Muscle layer of colon (tissue), 2 donors: ENCODE measurements at regions not wholly inside any gene's neighbourhood (a gene's known extent, or its start where the extent isn't known, plus 50 kb on each side); places are given as distances from the start of the nearest gene placed in this dataset.

Experiments
- H3K27ac ChIP-seq: one replicate; pipeline ENCODE4 v1.7.0; 2013; ENCODE audit warnings: low read depth, mild to moderate bottlenecking, low read length, moderate library complexity
- H3K27me3 ChIP-seq, 2 donors: one replicate each; pipeline ENCODE4 v1.7.0; 2013; ENCODE audit warnings: low read length in 2 of 2, mild to moderate bottlenecking in 2 of 2; ENCODE audit not compliant: insufficient read depth in 2 of 2, control insufficient read depth in 1 of 2
- H3K36me3 ChIP-seq: one replicate; pipeline ENCODE4 v1.7.0; 2013; ENCODE audit warnings: mild to moderate bottlenecking, low read length; ENCODE audit not compliant: insufficient read depth
- H3K4me1 ChIP-seq: one replicate; pipeline ENCODE4 v1.7.0; 2013; ENCODE audit warnings: mild to moderate bottlenecking, low read length; ENCODE audit not compliant: insufficient read depth
- H3K4me3 ChIP-seq, 2 donors: one replicate each; pipeline ENCODE4 v1.7.0; 2013; ENCODE audit warnings: low read length in 2 of 2, low read depth in 1 of 2, mild to moderate bottlenecking in 1 of 2, moderate library complexity in 1 of 2
- H3K9ac ChIP-seq: one replicate; pipeline ENCODE4 v1.7.0; 2013; ENCODE audit warnings: low read length
- H3K9me3 ChIP-seq: one replicate; pipeline ENCODE4 v1.7.0; 2013; ENCODE audit warnings: mild to moderate bottlenecking, low read length
- donor health status: abdominal sarcoma.
- donor health status: Adenocarcinoma of cecum.

DNA sequence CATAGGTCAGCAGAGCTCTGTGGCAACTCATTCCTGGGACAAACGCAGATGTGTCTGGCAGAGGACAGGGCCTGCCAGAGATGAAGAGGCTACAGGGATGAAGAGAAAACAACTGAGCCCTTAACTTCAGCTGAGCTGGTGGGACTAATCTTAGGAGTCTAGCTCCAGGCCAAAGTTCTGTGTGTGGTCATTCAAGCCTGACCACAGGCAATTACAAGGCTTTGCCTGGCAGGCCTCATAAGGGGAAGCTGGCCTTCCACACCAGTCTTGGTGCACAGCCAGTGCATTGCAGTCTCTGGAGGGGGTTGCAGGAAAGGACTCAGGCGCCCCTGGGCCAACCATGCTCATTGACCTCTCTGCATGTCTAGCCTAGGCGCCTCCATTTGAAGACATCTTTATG, 127.6 kb upstream of the DAAM1 start:
- no peaks in the 10 kb centered on the region for H3K4me1 ChIP-seq
- no peaks in the 10 kb centered on the region for H3K36me3 ChIP-seq
- H3K9ac ChIP-seq: no peak overlapping the region
- no peak overlapping the region for H3K27ac ChIP-seq
- H3K4me3 ChIP-seq: no peak overlapping the region
- no peaks in the 10 kb centered on the region for H3K9me3 ChIP-seq
- H3K27me3 ChIP-seq: no peaks in the 10 kb centered on the region

GRCh38 chr14:59061292-59061691, 127.2 kb upstream of the DAAM1 start:
- Histone ChIP-seq H3K27ac (no peak overlapping the region), H3K9ac (no peak overlapping the region), H3K4me3 (no peak overlapping the region), H3K4me1 (no peaks in the 10 kb centered on the region), H3K27me3 (no peaks in the 10 kb centered on the region), H3K36me3 (no peaks in the 10 kb centered on the region), H3K9me3 (no peaks in the 10 kb centered on the region)

DNA sequence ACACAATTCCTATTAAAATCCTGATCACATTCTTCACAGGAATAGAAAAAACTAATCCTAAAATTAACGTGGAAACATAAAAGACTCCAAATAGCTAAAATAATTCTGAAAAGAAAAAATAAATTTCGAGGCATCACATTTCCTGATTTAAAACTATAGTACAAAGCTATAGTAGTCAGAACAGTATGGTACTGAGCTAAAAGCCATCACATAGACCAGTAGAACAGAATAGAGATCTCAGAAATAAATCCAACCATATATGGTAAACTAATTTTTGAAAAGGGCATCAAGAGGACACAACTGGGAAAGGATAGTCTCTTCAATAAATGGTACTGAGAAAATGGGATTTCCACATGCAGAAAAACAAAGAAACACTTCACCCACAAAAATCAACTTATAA, 125.2 kb upstream of the DAAM1 start:
- Histone ChIP-seq H3K27me3 (no peaks in the 10 kb centered on the region), H3K36me3 (no peaks in the 10 kb centered on the region), H3K9ac (no peak overlapping the region), H3K27ac (no peak overlapping the region), H3K9me3 (no peaks in the 10 kb centered on the region), H3K4me3 (no peak overlapping the region), H3K4me1 (no peaks in the 10 kb centered on the region)

GRCh38 chr14:59067127-59067894, 121.2 kb upstream of the DAAM1 start:
- Histone ChIP-seq H3K27me3 (no peaks in the 10 kb centered on the region), H3K4me1 (no peaks in the 10 kb centered on the region), H3K27ac (no peak overlapping the region), H3K4me3 (no peak overlapping the region), H3K36me3 (no peaks in the 10 kb centered on the region), H3K9me3 (no peaks in the 10 kb centered on the region), H3K9ac (no peak overlapping the region)

- Histone ChIP-seq H3K27ac (no peak overlapping the region), H3K9me3 (no peaks in the 10 kb centered on the region), H3K36me3 (no peaks in the 10 kb centered on the region), H3K4me3 (no peak overlapping the region), H3K9ac (no peak overlapping the region), H3K4me1 (no peaks in the 10 kb centered on the region), H3K27me3 (no peaks in the 10 kb centered on the region)
These were observed 119.2 kb upstream of the DAAM1 start for GRCh38 chr14:59069163-59069854.

GRCh38 chr14:59075506-59075905, 113.0 kb upstream of the DAAM1 start:
- H3K4me1 ChIP-seq: no peaks in the 10 kb centered on the region
- H3K9ac ChIP-seq: no peak overlapping the region

DNA sequence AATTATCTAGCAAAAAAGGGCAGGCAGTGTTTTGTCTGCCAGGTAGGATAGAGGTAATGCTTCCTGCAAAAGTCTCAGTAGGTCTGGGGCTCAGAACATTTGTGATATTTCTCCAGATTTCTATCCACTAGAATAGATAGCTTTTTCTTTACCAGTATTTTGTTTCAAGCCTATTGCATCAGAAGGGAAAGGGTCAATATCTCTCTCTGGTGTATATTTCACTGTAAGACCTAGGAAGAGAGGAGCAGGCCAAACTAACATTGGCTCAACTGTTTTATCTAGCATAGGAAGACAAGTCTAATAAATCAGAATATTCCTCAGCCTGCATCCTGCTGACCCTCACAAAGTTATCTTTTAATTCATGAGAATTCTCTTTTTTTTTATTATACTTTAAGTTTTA, 106.7 kb upstream of the DAAM1 start:
- Histone ChIP-seq H3K27me3 (no peaks in the 10 kb centered on the region), H3K4me1 (no peaks in the 10 kb centered on the region), H3K27ac (no peak overlapping the region), H3K9ac (no peak overlapping the region), H3K36me3 (no peaks in the 10 kb centered on the region), H3K9me3 (no peaks in the 10 kb centered on the region), H3K4me3 (no peak overlapping the region)

More at GRCh38 chr14:59075506-59075905, 113.0 kb upstream of the DAAM1 start:
- H3K9me3 ChIP-seq: no peaks in the 10 kb centered on the region
- no peak overlapping the region for H3K4me3 ChIP-seq
- no peak overlapping the region for H3K27ac ChIP-seq
- no peaks in the 10 kb centered on the region for H3K36me3 ChIP-seq
- H3K27me3 ChIP-seq: no peaks in the 10 kb centered on the region

GRCh38 chr14:59085207-59085739, 103.2 kb upstream of the DAAM1 start:
- Histone ChIP-seq H3K9ac (no peak overlapping the region), H3K4me1 (no peaks in the 10 kb centered on the region), H3K4me3 (no peak overlapping the region), H3K27me3 (no peaks in the 10 kb centered on the region), H3K27ac (no peak overlapping the region), H3K36me3 (no peaks in the 10 kb centered on the region), H3K9me3 (no peaks in the 10 kb centered on the region)

- Histone ChIP-seq H3K9me3 (no peaks in the 10 kb centered on the region), H3K9ac (no peak overlapping the region), H3K27me3 (no peaks in the 10 kb centered on the region), H3K4me3 (peak overlapping the region in 1 of 2 donors; percentile 14), H3K36me3 (no peaks in the 10 kb centered on the region), H3K4me1 (no peaks in the 10 kb centered on the region), H3K27ac (no peak overlapping the region)
These were observed 102.1 kb upstream of the DAAM1 start for GRCh38 chr14:59086241-59086882.

GRCh38 chr14:59087240-59087639, 101.2 kb upstream of the DAAM1 start:
- Histone ChIP-seq H3K36me3 (no peaks in the 10 kb centered on the region), H3K27ac (no peak overlapping the region), H3K27me3 (no peaks in the 10 kb centered on the region), H3K4me3 (no peak overlapping the region), H3K4me1 (peaks cover 5% of the 10 kb centered on the region), H3K9ac (no peak overlapping the region), H3K9me3 (no peaks in the 10 kb centered on the region)

- Histone ChIP-seq H3K9me3 (no peaks in the 10 kb centered on the region), H3K36me3 (no peaks in the 10 kb centered on the region), H3K9ac (no peak overlapping the region), H3K4me1 (peaks cover 9% of the 10 kb centered on the region), H3K27me3 (no peaks in the 10 kb centered on the region), H3K4me3 (no peak overlapping the region), H3K27ac (no peak overlapping the region)
These were observed 100.8 kb upstream of the DAAM1 start for GRCh38 chr14:59087711-59088110.
